ENCODE measurements at regions not wholly inside any gene's neighbourhood (a gene's known extent, or its start where the extent isn't known, plus 50 kb on each side); places are given as distances from the start of the nearest gene placed in this dataset.

- no peak for TF ChIP-seq ZHX2 (IDR thresholded peaks at IDR 0.05; ENCODE audit: low read depth)
- no peak for TF ChIP-seq ZHX2 (CRISPR knock-in tag; IDR thresholded peaks at IDR 0.05; ENCODE audit: borderline replicate concordance)
- TF ChIP-seq ZNF598 (CRISPR knock-in tag; IDR thresholded peaks at IDR 0.05; ENCODE audit: borderline replicate concordance): no peak
- TF ChIP-seq CEBPZ (IDR thresholded peaks at IDR 0.05; ENCODE audit: low read length): no peak
- TF ChIP-seq JUN (CRISPR knock-in tag; IDR thresholded peaks at IDR 0.05): peak; percentile 19; the same call in 1 of the 2 replicates
- no peak for TF ChIP-seq ZFP41 (CRISPR knock-in tag; IDR thresholded peaks at IDR 0.05; ENCODE audit: borderline replicate concordance)
- no peak for TF ChIP-seq TP53 (CRISPR knock-in tag; conservative IDR thresholded peaks at IDR 0.05)
- TF ChIP-seq NR1H2 (CRISPR knock-in tag; IDR thresholded peaks at IDR 0.05; ENCODE audit: borderline replicate concordance, low read depth): peak; percentile 30; the same call in 1 of the 2 replicates
- TF ChIP-seq PITX1 (CRISPR knock-in tag; IDR thresholded peaks at IDR 0.05): no peak
- TF ChIP-seq SNAPC2 (CRISPR knock-in tag; IDR thresholded peaks at IDR 0.05): 0 out of 2 replicates have a peak, but pooled peaks have one; percentile 25
- TF ChIP-seq ZFP82 (CRISPR knock-in tag; IDR thresholded peaks at IDR 0.05; ENCODE audit: borderline replicate concordance): no peak
- no peak for TF ChIP-seq TRIM24 (CRISPR knock-in tag; IDR thresholded peaks at IDR 0.05)
- no peak for TF ChIP-seq FOXO1 (CRISPR knock-in tag; IDR thresholded peaks at IDR 0.05)
- no peak for TF ChIP-seq ZNF761 (CRISPR knock-in tag; conservative IDR thresholded peaks at IDR 0.05)
- TF ChIP-seq SAFB2 (CRISPR knock-in tag; IDR thresholded peaks at IDR 0.05; ENCODE audit: borderline replicate concordance, low read depth): no peak; the same call in 1 of the 2 replicates
- TF ChIP-seq POGZ (CRISPR knock-in tag; IDR thresholded peaks at IDR 0.05): no peak
- 0 out of 2 replicates have a peak, but pooled peaks have one; percentile 33 for TF ChIP-seq EED (CRISPR knock-in tag; IDR thresholded peaks at IDR 0.05)
- TF ChIP-seq MXD1 (CRISPR knock-in tag; IDR thresholded peaks at IDR 0.05): no peak
These were observed 108.0 kb downstream of the SNX5 start (continued) for GRCh38 chr20:17860301-17861197.

All from HepG2 (cell line).